Left ventricle myocardium inferior (tissue), 1 donor: ENCODE measurements at regions not wholly inside any gene's neighbourhood (a gene's known extent, or its start where the extent isn't known, plus 50 kb on each side); places are given as distances from the start of the nearest gene placed in this dataset.

Experiments used
- DNase-seq: peaks from one replicate; pipeline ENCODE4 v3.0.0-alpha.2; 2020
- H3K27ac ChIP-seq: fragments of 200-600 bp; replicated peaks from 2 replicates; pipeline ENCODE4 v1.8.0; 2021
- H3K27me3 ChIP-seq: fragments of 200-600 bp; 2 replicates; pipeline ENCODE4 v1.8.0; 2021; ENCODE audit warnings: low read depth
- H3K36me3 ChIP-seq: fragments of 200-600 bp; 2 replicates; pipeline ENCODE4 v1.8.0; 2021
- H3K4me1 ChIP-seq: fragments of 200-600 bp; 2 replicates; pipeline ENCODE4 v1.8.0; 2021
- H3K4me3 ChIP-seq: fragments of 200-600 bp; 2 replicates; pipeline ENCODE4 v1.8.0; 2021; ENCODE audit warnings: mild to moderate bottlenecking, moderate library complexity
- H3K9me3 ChIP-seq: fragments of 200-600 bp; replicated peaks from 2 replicates; pipeline ENCODE4 v1.8.0; 2021
- CTCF ChIP-seq: fragments of 200-600 bp; IDR thresholded peaks from 2 replicates; pipeline ENCODE4 v1.8.0; 2021; ENCODE audit warnings: antibody characterized with exemption, mild to moderate bottlenecking, borderline replicate concordance
- intact Hi-C: fragments of 100-400 bp; cut with micrococcal nuclease; formaldehyde crosslinking; loops from one replicate; pipeline ENCODE4 v1.11.0; 2022
- donor health status: DM: no; HTN: yes; CAD: no; lungs with severe emphysema.

DNA sequence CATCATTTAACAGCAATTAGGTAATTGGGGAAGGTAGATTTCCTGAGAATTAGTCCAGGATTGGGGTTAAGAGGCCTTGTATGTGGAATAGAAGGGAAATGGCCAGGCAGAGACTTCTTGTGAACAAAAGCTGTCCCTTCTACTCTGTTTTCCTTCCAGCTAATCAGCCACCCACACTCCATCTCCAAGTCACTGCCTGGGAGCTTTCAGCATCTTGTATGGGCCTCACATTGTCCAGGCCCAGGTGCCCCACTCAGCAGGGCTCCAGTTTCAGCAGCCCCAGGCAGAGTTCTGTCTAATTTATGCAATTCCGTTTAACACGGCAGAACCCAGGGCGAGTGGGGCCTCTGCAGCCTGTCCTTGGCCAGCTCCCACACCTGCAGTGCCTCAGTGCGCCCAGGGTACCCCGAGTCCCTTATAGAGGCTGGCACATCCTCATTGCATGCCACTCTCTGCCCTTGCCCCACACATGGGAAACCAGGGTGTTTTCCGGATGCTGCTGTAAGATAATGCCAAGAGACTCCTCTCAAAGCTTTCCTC lies 113.0 kb downstream of the EDN3 start:
- no peaks in the 10 kb centered on the region for H3K4me1 ChIP-seq
- DNase-seq = no peak
- no peak overlapping the region for H3K4me3 ChIP-seq
- no peaks in the 10 kb centered on the region for H3K9me3 ChIP-seq
- H3K27ac ChIP-seq = no peak overlapping the region
- intact Hi-C loops = no loop called here
- no peaks in the 10 kb centered on the region for H3K36me3 ChIP-seq
- peaks cover 98% of the 10 kb centered on the region for H3K27me3 ChIP-seq
- TF ChIP-seq CTCF = no peak

GRCh38 chr20:59414936-59415623 lies 114.7 kb downstream of the EDN3 start:
- TF ChIP-seq CTCF = no peak
- Histone ChIP-seq H3K27me3 (peaks cover 95% of the 10 kb centered on the region), H3K27ac (no peak overlapping the region), H3K36me3 (no peaks in the 10 kb centered on the region), H3K4me1 (no peaks in the 10 kb centered on the region), H3K9me3 (no peaks in the 10 kb centered on the region), H3K4me3 (no peak overlapping the region)
- DNase-seq = no peak
- intact Hi-C loops = no loop called here

GRCh38 chr20:59416916-59417315 lies 116.5 kb downstream of the EDN3 start:
- no peak overlapping the region for H3K4me3 ChIP-seq
- no peaks in the 10 kb centered on the region for H3K36me3 ChIP-seq
- no peak for DNase-seq
- intact Hi-C loops = no loop called here
- no peak for TF ChIP-seq CTCF
- no peak overlapping the region for H3K27ac ChIP-seq
- H3K27me3 ChIP-seq = peaks cover 78% of the 10 kb centered on the region
- H3K9me3 ChIP-seq = no peaks in the 10 kb centered on the region
- H3K4me1 ChIP-seq = no peaks in the 10 kb centered on the region

- intact Hi-C loops = no loop called here
- no peak for TF ChIP-seq CTCF
- H3K27me3 ChIP-seq = peaks cover 44% of the 10 kb centered on the region
- DNase-seq = no peak
- H3K4me3 ChIP-seq = no peak overlapping the region
- no peaks in the 10 kb centered on the region for H3K9me3 ChIP-seq
- H3K27ac ChIP-seq = no peak overlapping the region
- H3K36me3 ChIP-seq = no peaks in the 10 kb centered on the region
- no peaks in the 10 kb centered on the region for H3K4me1 ChIP-seq
These were observed 120.7 kb downstream of the EDN3 start for GRCh38 chr20:59421089-59421488.

DNA sequence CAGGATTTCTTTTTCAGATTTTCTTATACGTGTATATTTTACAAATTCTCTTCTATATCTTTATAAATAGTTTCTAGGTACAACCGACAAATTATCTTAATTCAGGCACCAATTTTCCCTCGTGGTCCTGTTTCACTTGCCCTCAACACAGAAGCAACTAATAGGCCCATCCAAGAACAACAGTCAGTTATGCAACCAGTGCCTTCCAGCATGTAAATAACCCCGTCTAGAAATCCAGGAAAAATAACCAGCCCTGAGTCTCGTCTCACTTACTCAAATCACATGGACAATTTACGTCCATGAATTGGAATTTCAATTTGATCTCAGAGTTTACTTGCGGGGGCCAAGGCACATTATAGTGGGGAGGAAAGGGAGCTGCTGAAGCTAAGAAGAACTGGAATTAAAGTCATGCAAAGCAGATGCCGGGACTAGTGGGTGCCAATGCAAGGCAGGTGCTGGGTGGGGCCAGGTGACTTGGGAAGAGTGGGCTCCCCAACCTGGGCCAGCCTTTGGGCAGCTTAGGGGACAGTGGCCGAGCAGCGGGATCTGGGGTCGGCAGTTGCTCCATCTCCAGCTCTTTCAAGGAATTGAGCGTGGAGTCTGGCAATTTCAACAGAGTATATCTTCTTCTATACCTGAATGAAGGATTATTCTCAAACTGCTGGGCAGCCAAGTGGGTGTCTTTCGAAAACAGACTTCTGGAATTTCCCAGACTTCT lies 121.7 kb downstream of the EDN3 start:
- Histone ChIP-seq H3K27me3 (peaks cover 39% of the 10 kb centered on the region), H3K4me1 (no peaks in the 10 kb centered on the region), H3K9me3 (no peaks in the 10 kb centered on the region), H3K36me3 (no peaks in the 10 kb centered on the region), H3K27ac (no peak overlapping the region), H3K4me3 (no peak overlapping the region)
- no peak for DNase-seq
- intact Hi-C loops = no loop called here
- no peak for TF ChIP-seq CTCF
